ENCODE measurements at regions not wholly inside any gene's neighbourhood (a gene's known extent, or its start where the extent isn't known, plus 50 kb on each side); places are given as distances from the start of the nearest gene placed in this dataset.

DNA sequence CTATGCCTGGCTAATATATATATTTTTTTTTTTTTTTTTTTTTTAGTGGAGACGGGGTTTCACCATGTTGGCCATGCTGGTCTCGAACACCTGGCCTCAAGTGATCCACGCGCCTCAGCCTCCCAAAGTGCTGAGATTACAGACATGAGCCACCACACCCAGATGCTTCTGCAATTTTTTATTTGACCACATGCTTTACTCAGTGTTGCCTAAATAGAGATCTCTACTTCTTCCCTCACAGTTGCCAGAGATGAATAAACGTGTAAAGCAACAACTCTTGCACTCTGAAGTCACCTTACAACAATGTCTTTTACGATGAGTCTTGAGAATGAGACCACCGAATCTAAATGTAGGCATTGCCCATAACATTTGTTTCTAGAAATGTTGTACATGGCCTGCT is 107.9 kb upstream of the FRMD4A start:
- TF ChIP-seq POLR2A (IDR thresholded peaks at IDR 0.05), result no peak
- TF ChIP-seq, protein P1, sequence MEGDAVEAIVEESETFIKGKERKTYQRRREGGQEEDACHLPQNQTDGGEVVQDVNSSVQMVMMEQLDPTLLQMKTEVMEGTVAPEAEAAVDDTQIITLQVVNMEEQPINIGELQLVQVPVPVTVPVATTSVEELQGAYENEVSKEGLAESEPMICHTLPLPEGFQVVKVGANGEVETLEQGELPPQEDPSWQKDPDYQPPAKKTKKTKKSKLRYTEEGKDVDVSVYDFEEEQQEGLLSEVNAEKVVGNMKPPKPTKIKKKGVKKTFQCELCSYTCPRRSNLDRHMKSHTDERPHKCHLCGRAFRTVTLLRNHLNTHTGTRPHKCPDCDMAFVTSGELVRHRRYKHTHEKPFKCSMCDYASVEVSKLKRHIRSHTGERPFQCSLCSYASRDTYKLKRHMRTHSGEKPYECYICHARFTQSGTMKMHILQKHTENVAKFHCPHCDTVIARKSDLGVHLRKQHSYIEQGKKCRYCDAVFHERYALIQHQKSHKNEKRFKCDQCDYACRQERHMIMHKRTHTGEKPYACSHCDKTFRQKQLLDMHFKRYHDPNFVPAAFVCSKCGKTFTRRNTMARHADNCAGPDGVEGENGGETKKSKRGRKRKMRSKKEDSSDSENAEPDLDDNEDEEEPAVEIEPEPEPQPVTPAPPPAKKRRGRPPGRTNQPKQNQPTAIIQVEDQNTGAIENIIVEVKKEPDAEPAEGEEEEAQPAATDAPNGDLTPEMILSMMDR (IDR thresholded peaks at IDR 0.05), result no peak

Data from esophagus squamous epithelium (tissue), 4 donors.